ENCODE measurements at regions not wholly inside any gene's neighbourhood (a gene's known extent, or its start where the extent isn't known, plus 50 kb on each side); places are given as distances from the start of the nearest gene placed in this dataset.
"Not testable (repeated sequence)": the region's sequence is repeated elsewhere in the genome, so short reads cannot be mapped to it uniquely, and the experiment has no call there.

DNA sequence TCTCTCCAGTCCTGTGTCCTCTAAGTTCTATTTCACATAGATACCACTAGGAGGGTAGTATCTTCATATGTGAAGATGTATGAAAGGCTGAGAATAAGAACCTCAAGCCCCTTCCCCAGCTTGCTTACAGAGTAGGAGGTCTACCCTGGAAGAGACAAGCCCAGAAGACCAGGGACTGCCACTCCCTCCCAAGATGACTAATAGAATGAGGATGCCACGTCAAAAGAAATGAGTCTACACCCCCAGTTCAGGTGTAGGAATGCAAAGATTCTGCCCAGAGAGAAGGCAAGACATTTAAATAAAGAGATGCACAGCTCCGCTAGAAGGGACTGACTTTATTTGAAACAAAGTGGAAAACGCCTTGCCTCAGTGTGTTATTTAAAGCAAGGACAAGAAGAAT lies 1006.0 kb upstream of the USP15 start:
- peaks cover 21% of the 10 kb centered on the region for H3K9me3 Mint-ChIP-seq
- no peak overlapping the region for H3K27ac Mint-ChIP-seq
- H3K4me3 Mint-ChIP-seq, result no peak overlapping the region
- POLR2A ChIA-PET, result no interaction called here
- CTCF ChIA-PET, result no interaction called here
- no peaks in the 10 kb centered on the region for H3K27me3 Mint-ChIP-seq (ENCODE audit: low read depth)
- DNase-seq (ENCODE audit: low spot score), result no peak
- no peaks in the 10 kb centered on the region for H3K4me1 Mint-ChIP-seq
- ATAC-seq, result no peak
- TF ChIP-seq, protein P1, sequence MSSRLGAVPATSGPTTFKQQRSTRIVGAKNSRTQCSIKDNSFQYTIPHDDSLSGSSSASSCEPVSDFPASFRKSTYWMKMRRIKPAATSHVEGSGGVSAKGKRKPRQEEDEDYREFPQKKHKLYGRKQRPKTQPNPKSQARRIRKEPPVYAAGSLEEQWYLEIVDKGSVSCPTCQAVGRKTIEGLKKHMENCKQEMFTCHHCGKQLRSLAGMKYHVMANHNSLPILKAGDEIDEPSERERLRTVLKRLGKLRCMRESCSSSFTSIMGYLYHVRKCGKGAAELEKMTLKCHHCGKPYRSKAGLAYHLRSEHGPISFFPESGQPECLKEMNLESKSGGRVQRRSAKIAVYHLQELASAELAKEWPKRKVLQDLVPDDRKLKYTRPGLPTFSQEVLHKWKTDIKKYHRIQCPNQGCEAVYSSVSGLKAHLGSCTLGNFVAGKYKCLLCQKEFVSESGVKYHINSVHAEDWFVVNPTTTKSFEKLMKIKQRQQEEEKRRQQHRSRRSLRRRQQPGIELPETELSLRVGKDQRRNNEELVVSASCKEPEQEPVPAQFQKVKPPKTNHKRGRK (CRISPR knock-in tag; IDR thresholded peaks at IDR 0.05; ENCODE audit: borderline replicate concordance), result no peak
- no peak for TF ChIP-seq SMAD4 (CRISPR knock-in tag; IDR thresholded peaks at IDR 0.05)
- TF ChIP-seq, protein P2, sequence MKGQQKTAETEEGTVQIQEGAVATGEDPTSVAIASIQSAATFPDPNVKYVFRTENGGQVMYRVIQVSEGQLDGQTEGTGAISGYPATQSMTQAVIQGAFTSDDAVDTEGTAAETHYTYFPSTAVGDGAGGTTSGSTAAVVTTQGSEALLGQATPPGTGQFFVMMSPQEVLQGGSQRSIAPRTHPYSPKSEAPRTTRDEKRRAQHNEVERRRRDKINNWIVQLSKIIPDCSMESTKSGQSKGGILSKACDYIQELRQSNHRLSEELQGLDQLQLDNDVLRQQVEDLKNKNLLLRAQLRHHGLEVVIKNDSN (CRISPR knock-in tag; IDR thresholded peaks at IDR 0.05), result no peak
- TF ChIP-seq ZBTB21 (CRISPR knock-in tag; IDR thresholded peaks at IDR 0.05; ENCODE audit: borderline replicate concordance), result no peak
- TF ChIP-seq SOX15 (CRISPR knock-in tag; IDR thresholded peaks at IDR 0.05), result no peak
- TF ChIP-seq, protein P3, sequence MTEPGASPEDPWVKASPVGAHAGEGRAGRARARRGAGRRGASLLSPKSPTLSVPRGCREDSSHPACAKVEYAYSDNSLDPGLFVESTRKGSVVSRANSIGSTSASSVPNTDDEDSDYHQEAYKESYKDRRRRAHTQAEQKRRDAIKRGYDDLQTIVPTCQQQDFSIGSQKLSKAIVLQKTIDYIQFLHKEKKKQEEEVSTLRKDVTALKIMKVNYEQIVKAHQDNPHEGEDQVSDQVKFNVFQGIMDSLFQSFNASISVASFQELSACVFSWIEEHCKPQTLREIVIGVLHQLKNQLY (CRISPR knock-in tag; IDR thresholded peaks at IDR 0.05), result no peak
- TF ChIP-seq NR1H2 (CRISPR knock-in tag; IDR thresholded peaks at IDR 0.05), result no peak
- no peak for TF ChIP-seq HMGA2 (CRISPR knock-in tag; IDR thresholded peaks at IDR 0.05)
- TF ChIP-seq IRF2 (CRISPR knock-in tag; IDR thresholded peaks at IDR 0.05; ENCODE audit: borderline replicate concordance, low read depth), result no peak
- TF ChIP-seq, protein P4, sequence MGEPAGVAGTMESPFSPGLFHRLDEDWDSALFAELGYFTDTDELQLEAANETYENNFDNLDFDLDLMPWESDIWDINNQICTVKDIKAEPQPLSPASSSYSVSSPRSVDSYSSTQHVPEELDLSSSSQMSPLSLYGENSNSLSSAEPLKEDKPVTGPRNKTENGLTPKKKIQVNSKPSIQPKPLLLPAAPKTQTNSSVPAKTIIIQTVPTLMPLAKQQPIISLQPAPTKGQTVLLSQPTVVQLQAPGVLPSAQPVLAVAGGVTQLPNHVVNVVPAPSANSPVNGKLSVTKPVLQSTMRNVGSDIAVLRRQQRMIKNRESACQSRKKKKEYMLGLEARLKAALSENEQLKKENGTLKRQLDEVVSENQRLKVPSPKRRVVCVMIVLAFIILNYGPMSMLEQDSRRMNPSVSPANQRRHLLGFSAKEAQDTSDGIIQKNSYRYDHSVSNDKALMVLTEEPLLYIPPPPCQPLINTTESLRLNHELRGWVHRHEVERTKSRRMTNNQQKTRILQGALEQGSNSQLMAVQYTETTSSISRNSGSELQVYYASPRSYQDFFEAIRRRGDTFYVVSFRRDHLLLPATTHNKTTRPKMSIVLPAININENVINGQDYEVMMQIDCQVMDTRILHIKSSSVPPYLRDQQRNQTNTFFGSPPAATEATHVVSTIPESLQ (CRISPR knock-in tag; IDR thresholded peaks at IDR 0.05), result no peak
- no peak for TF ChIP-seq SMAD3 (CRISPR knock-in tag; IDR thresholded peaks at IDR 0.05; ENCODE audit: borderline replicate concordance)
- TF ChIP-seq, protein P5, sequence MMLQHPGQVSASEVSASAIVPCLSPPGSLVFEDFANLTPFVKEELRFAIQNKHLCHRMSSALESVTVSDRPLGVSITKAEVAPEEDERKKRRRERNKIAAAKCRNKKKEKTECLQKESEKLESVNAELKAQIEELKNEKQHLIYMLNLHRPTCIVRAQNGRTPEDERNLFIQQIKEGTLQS (CRISPR knock-in tag; conservative IDR thresholded peaks at IDR 0.05), result no peak
- TF ChIP-seq, protein P6, sequence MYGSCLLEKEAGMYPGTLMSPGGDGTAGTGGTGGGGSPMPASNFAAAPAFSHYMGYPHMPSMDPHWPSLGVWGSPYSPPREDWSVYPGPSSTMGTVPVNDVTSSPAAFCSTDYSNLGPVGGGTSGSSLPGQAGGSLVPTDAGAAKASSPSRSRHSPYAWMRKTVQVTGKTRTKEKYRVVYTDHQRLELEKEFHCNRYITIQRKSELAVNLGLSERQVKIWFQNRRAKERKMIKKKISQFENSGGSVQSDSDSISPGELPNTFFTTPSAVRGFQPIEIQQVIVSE (CRISPR knock-in tag; IDR thresholded peaks at IDR 0.05; ENCODE audit: borderline replicate concordance), result no peak
- no peak for TF ChIP-seq MXD4 (CRISPR knock-in tag; IDR thresholded peaks at IDR 0.05; ENCODE audit: borderline replicate concordance)
- H3K36me3 Mint-ChIP-seq, result 0 out of 2 replicates have a peak, but pooled peaks cover 5% of the 10 kb centered on the region

DNA sequence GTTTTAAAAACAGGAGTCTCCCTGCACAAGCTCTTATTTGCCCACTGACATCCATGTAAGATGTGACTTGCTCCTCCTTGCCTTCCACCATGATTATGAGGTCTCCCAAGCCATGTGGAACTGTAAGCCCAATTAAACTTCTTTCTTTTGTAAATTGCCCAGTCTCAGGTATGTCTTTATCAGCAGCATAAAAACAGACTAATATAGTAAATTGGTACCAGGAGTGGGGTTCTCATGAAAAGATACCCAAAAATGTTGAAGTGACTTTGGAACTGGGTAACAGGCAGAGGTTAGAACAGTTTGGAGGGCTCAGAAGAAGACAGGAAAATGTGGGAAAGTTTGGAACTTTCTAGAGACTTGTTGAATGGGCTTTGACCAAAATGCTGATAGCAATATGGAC lies 995.9 kb upstream of the USP15 start:
- H3K4me3 Mint-ChIP-seq; DNase-seq (ENCODE audit: low spot score); CTCF ChIA-PET; ATAC-seq; H3K4me1 Mint-ChIP-seq; POLR2A ChIA-PET; H3K27me3 Mint-ChIP-seq (ENCODE audit: low read depth); H3K27ac Mint-ChIP-seq: not testable (repeated sequence)
- H3K9me3 Mint-ChIP-seq, result peaks cover 54% of the 10 kb centered on the region
- peaks cover 41% of the 10 kb centered on the region for H3K36me3 Mint-ChIP-seq

GRCh38 chr12:61267474-61267873 lies 992.7 kb upstream of the USP15 start:
- Mint-ChIP-seq H3K9me3 (peaks cover 49% of the 10 kb centered on the region), H3K27me3 (ENCODE audit: low read depth) (peaks cover 3% of the 10 kb centered on the region; the same call in 1 of the 2 replicates), H3K4me1 (no peaks in the 10 kb centered on the region), H3K27ac (no peak overlapping the region), H3K4me3 (no peak overlapping the region), H3K36me3 (peaks cover 40% of the 10 kb centered on the region)
- ATAC-seq (no peak), DNase-seq (ENCODE audit: low spot score) (no peak)
- TF ChIP-seq OVOL2 (CRISPR knock-in tag; IDR thresholded peaks at IDR 0.05; ENCODE audit: borderline replicate concordance), result no peak
- no peak for TF ChIP-seq ZNF396 (CRISPR knock-in tag; IDR thresholded peaks at IDR 0.05; ENCODE audit: borderline replicate concordance)
- POLR2A ChIA-PET, result no interaction called here
- CTCF ChIA-PET, result no interaction called here
